ENCODE measurements at regions not wholly inside any gene's neighbourhood (a gene's known extent, or its start where the extent isn't known, plus 50 kb on each side); places are given as distances from the start of the nearest gene placed in this dataset.
"Not testable (repeated sequence)": the region's sequence is repeated elsewhere in the genome, so short reads cannot be mapped to it uniquely, and the experiment has no call there.

- DNase-seq = no peak
Measured at GRCh38 chr9:28518439-28518838, 945.2 kb upstream of the C9orf72 start.

- DNase-seq = not testable (repeated sequence)
Measured at GRCh38 chr9:28524309-28524708, 951.0 kb upstream of the C9orf72 start.

GRCh38 chr9:28528049-28528448 is 954.8 kb upstream of the C9orf72 start:
- DNase-seq = no peak

- DNase-seq = no peak
Measured at GRCh38 chr9:28538132-28538531, 964.9 kb upstream of the C9orf72 start.

- DNase-seq = no peak
Measured at GRCh38 chr9:28539434-28540070, 966.3 kb upstream of the C9orf72 start.

GRCh38 chr9:28542928-28543327 is 969.6 kb upstream of the C9orf72 start:
- DNase-seq = no peak

- DNase-seq = no peak
Measured at GRCh38 chr9:28547527-28547926, 974.2 kb upstream of the C9orf72 start.

GRCh38 chr9:28563291-28563934 is 990.1 kb upstream of the C9orf72 start:
- DNase-seq = no peak

GRCh38 chr9:28583832-28584231 is 1010.6 kb upstream of the C9orf72 start:
- no peak for DNase-seq

- DNase-seq = no peak
Measured at GRCh38 chr9:28584542-28584941, 1011.3 kb upstream of the C9orf72 start.

GRCh38 chr9:28587052-28587451 is 1013.8 kb upstream of the C9orf72 start:
- no peak for DNase-seq

GRCh38 chr9:28598408-28598807 is 1025.1 kb upstream of the C9orf72 start:
- DNase-seq = no peak

GRCh38 chr9:28600226-28600625 is 1026.9 kb upstream of the C9orf72 start:
- DNase-seq = no peak

- DNase-seq = no peak
Measured at GRCh38 chr9:28607843-28608242, 1034.6 kb upstream of the C9orf72 start.

GRCh38 chr9:28610339-28610738 is 1037.1 kb upstream of the C9orf72 start:
- DNase-seq = no peak

GRCh38 chr9:28616310-28616709 is 1043.0 kb upstream of the C9orf72 start:
- DNase-seq = no peak

GRCh38 chr9:28620011-28620410 is 1046.7 kb upstream of the C9orf72 start:
- DNase-seq = no peak

- no peak for DNase-seq
Measured at GRCh38 chr9:28620661-28621060, 1047.4 kb upstream of the C9orf72 start.

GRCh38 chr9:28624771-28625170 is 1051.5 kb upstream of the C9orf72 start:
- DNase-seq = no peak

GRCh38 chr9:28628031-28628430 is 1054.8 kb upstream of the C9orf72 start:
- no peak for DNase-seq

- DNase-seq = no peak
Measured at GRCh38 chr9:28648723-28649122, 1075.4 kb upstream of the C9orf72 start.

GRCh38 chr9:28650327-28650726 is 1077.0 kb upstream of the C9orf72 start:
- DNase-seq = no peak

GRCh38 chr9:28651050-28651722 is 1077.9 kb upstream of the C9orf72 start:
- DNase-seq = no peak

GRCh38 chr9:28653216-28653615 is 1079.9 kb upstream of the C9orf72 start:
- no peak for DNase-seq

All from T-helper 9 cell (primary cell).